ENCODE measurements at regions not wholly inside any gene's neighbourhood (a gene's known extent, or its start where the extent isn't known, plus 50 kb on each side); places are given as distances from the start of the nearest gene placed in this dataset.

DNA sequence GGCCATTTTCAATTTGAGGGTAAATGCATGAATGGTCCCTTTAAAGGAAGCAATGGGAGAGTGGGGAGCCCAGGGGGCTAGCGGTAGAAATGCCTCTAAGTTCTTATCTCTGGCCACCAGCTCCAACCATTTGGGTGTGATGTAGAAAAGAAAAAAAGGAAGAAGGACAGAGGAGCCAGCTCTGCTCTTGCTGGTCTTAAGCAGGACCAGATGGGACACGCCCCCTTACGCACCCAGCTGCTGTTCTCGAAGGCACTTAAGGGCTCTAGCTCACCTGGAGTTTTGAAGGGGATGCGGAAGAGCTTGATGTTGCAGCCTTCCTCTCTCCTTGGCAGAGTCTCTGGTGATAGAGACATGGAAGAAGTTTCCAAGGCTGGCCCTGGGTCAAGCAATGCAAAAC lies 59.5 kb upstream of the RNF144B start:
- H3K36me3 ChIP-seq (ENCODE audit: control insufficient read depth in 1 of 2, insufficient read depth in 2 of 2, low read length in 2 of 2) = no peaks in the 10 kb centered on the region
- H3K4me2 ChIP-seq (ENCODE audit: low read length) = no peak overlapping the region
- intact Hi-C loops (cut with micrococcal nuclease) = loop anchor here (10.0 kb wide), 1 partner anchor 1727 kb away; no protein-coding TSS in a partner anchor
- no peak overlapping the region for H2AFZ ChIP-seq (ENCODE audit: low read depth, low read length, poor library complexity, severe bottlenecking)
- no peaks in the 10 kb centered on the region for H4K20me1 ChIP-seq (ENCODE audit: insufficient read depth)
- CTCF ChIA-PET = interaction anchor here (0.7 to 1.2 kb wide), 2 partner anchors 39 to 176 kb away, joined by 3 read pairs; no protein-coding TSS in a partner anchor
- H3K79me2 ChIP-seq (ENCODE audit: insufficient read depth, low read length) = no peaks in the 10 kb centered on the region
- TF ChIP-seq, protein P1, sequence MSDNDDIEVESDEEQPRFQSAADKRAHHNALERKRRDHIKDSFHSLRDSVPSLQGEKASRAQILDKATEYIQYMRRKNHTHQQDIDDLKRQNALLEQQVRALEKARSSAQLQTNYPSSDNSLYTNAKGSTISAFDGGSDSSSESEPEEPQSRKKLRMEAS (IDR thresholded peaks at IDR 0.05) = no peak
- TF ChIP-seq EZH2phosphoT487 (IDR thresholded peaks at IDR 0.05; ENCODE audit: borderline replicate concordance) (no peak), JUND (IDR thresholded peaks at IDR 0.05) (no peak), YY1 (IDR thresholded peaks at IDR 0.05; ENCODE audit: extremely low read depth, insufficient replicate concordance, low read depth, low read length) (no peak), ELF1 (IDR thresholded peaks at IDR 0.05; ENCODE audit: borderline replicate concordance, low read depth) (no peak), SRF (IDR thresholded peaks at IDR 0.05; ENCODE audit: low read depth) (no peak), EZH2 (IDR thresholded peaks at IDR 0.05) (no peak), CEBPB (IDR thresholded peaks at IDR 0.05; ENCODE audit: low read depth) (no peak)
- H3K4me1 ChIP-seq (ENCODE audit: control insufficient read depth in 1 of 2, insufficient read depth in 2 of 2, low read length in 2 of 2) = no peaks in the 10 kb centered on the region
- RAD21 ChIA-PET (ENCODE audit: low non-redundant PET in 1 of 2, low total read pairs in 2 of 2, uncharacterized antibody in 2 of 2, unreplicated experiment in 2 of 2) = no interaction called here
- no peak overlapping the region for H3K27ac ChIP-seq (ENCODE audit: low read depth, low read length)
- no peaks in the 10 kb centered on the region for H3K9me2 ChIP-seq (ENCODE audit: insufficient read depth)
- DNase-seq (ENCODE audit: low read depth, low spot score) (no peak), ATAC-seq (0 out of 2 replicates have a peak, but pooled peaks have one; percentile 15)
- no peak overlapping the region for H3K9ac ChIP-seq (ENCODE audit: low read length)
- no TSS peak for BruUV-seq (replicated peaks)
- no peaks in the 10 kb centered on the region for H3K27me3 ChIP-seq (ENCODE audit: insufficient read depth, low read length)
- no peaks in the 10 kb centered on the region for H3K9me3 ChIP-seq (ENCODE audit: control insufficient read depth in 1 of 2, insufficient read depth in 1 of 2, low read depth in 1 of 2, low read length in 2 of 2)
- POLR2A ChIA-PET = no interaction called here
- H3K4me3 ChIP-seq (replicated peaks in 1 of 2; ENCODE audit: low read depth in 1 of 2, low read length in 2 of 2) = no peak overlapping the region

DNA sequence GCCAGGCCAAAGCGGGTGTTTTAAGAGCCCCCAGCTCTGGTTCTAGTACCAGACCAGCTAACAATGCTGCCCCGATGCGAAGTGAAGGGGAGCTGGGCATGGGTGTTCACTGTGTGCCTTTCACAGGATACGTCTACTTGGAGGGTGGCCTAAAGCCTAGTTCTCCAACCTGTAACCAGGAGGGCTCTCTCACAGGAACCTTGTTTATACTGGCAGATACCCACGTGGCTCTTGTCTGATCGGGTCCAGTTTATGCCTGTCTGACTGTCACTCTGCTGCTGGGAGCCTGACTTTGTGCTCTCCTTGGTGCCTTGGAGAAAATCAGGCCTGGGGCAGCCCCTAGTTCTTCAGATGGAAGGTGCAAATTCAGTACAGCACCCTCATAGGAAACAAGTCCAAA lies 60.2 kb upstream of the RNF144B start:
- DNase-seq (ENCODE audit: low read depth, low spot score) = no peak
- Histone ChIP-seq H3K79me2 (ENCODE audit: insufficient read depth, low read length) (no peaks in the 10 kb centered on the region), H3K27ac (ENCODE audit: low read depth, low read length) (no peak overlapping the region), H3K4me3 (replicated peaks in 1 of 2; ENCODE audit: low read depth in 1 of 2, low read length in 2 of 2) (no peak overlapping the region), H3K9me2 (ENCODE audit: insufficient read depth) (no peaks in the 10 kb centered on the region), H4K20me1 (ENCODE audit: insufficient read depth) (no peaks in the 10 kb centered on the region), H3K27me3 (ENCODE audit: insufficient read depth, low read length) (no peaks in the 10 kb centered on the region), H3K4me1 (ENCODE audit: control insufficient read depth in 1 of 2, insufficient read depth in 2 of 2, low read length in 2 of 2) (no peaks in the 10 kb centered on the region), H3K9ac (ENCODE audit: low read length) (no peak overlapping the region), H3K9me3 (ENCODE audit: control insufficient read depth in 1 of 2, insufficient read depth in 1 of 2, low read depth in 1 of 2, low read length in 2 of 2) (no peaks in the 10 kb centered on the region), H2AFZ (ENCODE audit: low read depth, low read length, poor library complexity, severe bottlenecking) (no peak overlapping the region), H3K36me3 (ENCODE audit: control insufficient read depth in 1 of 2, insufficient read depth in 2 of 2, low read length in 2 of 2) (no peaks in the 10 kb centered on the region), H3K4me2 (ENCODE audit: low read length) (no peak overlapping the region)
- POLR2A ChIA-PET = no interaction called here
- no TSS peak for BruUV-seq (replicated peaks)
- ATAC-seq = 0 out of 2 replicates have a peak, but pooled peaks have one; percentile 10
- CTCF ChIA-PET = interaction anchor here (1.2 kb wide), 1 partner anchor 176 kb away, joined by 3 read pairs; no protein-coding TSS in a partner anchor
- RAD21 ChIA-PET (ENCODE audit: low non-redundant PET in 1 of 2, low total read pairs in 2 of 2, uncharacterized antibody in 2 of 2, unreplicated experiment in 2 of 2) = no interaction called here
- intact Hi-C loops (cut with micrococcal nuclease) = loop anchor here (10.0 kb wide), 1 partner anchor 1728 kb away; no protein-coding TSS in a partner anchor
- no peak for TF ChIP-seq CBX3 (IDR thresholded peaks at IDR 0.05; ENCODE audit: low read depth)
- TF ChIP-seq, protein P2, sequence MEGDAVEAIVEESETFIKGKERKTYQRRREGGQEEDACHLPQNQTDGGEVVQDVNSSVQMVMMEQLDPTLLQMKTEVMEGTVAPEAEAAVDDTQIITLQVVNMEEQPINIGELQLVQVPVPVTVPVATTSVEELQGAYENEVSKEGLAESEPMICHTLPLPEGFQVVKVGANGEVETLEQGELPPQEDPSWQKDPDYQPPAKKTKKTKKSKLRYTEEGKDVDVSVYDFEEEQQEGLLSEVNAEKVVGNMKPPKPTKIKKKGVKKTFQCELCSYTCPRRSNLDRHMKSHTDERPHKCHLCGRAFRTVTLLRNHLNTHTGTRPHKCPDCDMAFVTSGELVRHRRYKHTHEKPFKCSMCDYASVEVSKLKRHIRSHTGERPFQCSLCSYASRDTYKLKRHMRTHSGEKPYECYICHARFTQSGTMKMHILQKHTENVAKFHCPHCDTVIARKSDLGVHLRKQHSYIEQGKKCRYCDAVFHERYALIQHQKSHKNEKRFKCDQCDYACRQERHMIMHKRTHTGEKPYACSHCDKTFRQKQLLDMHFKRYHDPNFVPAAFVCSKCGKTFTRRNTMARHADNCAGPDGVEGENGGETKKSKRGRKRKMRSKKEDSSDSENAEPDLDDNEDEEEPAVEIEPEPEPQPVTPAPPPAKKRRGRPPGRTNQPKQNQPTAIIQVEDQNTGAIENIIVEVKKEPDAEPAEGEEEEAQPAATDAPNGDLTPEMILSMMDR (IDR thresholded peaks at IDR 0.05 in 2 of 3, conservative IDR thresholded peaks at IDR 0.05 in 1 of 3; ENCODE audit: borderline replicate concordance in 1 of 3, insufficient read depth in 1 of 3, low read depth in 2 of 3, low read length in 2 of 3) = no peak
- no peak for TF ChIP-seq SRF (IDR thresholded peaks at IDR 0.05; ENCODE audit: low read depth)
- no peak for TF ChIP-seq RAD21 (IDR thresholded peaks at IDR 0.05; ENCODE audit: low read depth)
- TF ChIP-seq, protein P3, sequence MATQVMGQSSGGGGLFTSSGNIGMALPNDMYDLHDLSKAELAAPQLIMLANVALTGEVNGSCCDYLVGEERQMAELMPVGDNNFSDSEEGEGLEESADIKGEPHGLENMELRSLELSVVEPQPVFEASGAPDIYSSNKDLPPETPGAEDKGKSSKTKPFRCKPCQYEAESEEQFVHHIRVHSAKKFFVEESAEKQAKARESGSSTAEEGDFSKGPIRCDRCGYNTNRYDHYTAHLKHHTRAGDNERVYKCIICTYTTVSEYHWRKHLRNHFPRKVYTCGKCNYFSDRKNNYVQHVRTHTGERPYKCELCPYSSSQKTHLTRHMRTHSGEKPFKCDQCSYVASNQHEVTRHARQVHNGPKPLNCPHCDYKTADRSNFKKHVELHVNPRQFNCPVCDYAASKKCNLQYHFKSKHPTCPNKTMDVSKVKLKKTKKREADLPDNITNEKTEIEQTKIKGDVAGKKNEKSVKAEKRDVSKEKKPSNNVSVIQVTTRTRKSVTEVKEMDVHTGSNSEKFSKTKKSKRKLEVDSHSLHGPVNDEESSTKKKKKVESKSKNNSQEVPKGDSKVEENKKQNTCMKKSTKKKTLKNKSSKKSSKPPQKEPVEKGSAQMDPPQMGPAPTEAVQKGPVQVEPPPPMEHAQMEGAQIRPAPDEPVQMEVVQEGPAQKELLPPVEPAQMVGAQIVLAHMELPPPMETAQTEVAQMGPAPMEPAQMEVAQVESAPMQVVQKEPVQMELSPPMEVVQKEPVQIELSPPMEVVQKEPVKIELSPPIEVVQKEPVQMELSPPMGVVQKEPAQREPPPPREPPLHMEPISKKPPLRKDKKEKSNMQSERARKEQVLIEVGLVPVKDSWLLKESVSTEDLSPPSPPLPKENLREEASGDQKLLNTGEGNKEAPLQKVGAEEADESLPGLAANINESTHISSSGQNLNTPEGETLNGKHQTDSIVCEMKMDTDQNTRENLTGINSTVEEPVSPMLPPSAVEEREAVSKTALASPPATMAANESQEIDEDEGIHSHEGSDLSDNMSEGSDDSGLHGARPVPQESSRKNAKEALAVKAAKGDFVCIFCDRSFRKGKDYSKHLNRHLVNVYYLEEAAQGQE (IDR thresholded peaks at IDR 0.05; ENCODE audit: low read depth) = no peak
- no peak for TF ChIP-seq ELF1 (IDR thresholded peaks at IDR 0.05; ENCODE audit: borderline replicate concordance, low read depth)
- no peak for TF ChIP-seq FOSL1 (IDR thresholded peaks at IDR 0.05; ENCODE audit: low read depth)
